ENCODE measurements at regions not wholly inside any gene's neighbourhood (a gene's known extent, or its start where the extent isn't known, plus 50 kb on each side); places are given as distances from the start of the nearest gene placed in this dataset.

- peak; percentile 34 for DNase-seq (ENCODE audit: low read depth)
- TF ChIP-seq CTCF (conservative IDR thresholded peaks at IDR 0.05; ENCODE audit: low read depth, low read length), result peak; percentile 58
- H3K4me3 ChIP-seq (ENCODE audit: low read depth, low read length), result no peak overlapping the region
Measured at GRCh38 chr15:45790325-45790943, 155.6 kb downstream of the SQOR start.

- no peak for TF ChIP-seq CTCF (conservative IDR thresholded peaks at IDR 0.05; ENCODE audit: low read depth, low read length)
- H3K4me3 ChIP-seq (ENCODE audit: low read depth, low read length), result no peak overlapping the region
- DNase-seq (ENCODE audit: low read depth), result no peak
Measured at GRCh38 chr15:45794304-45794703, 159.5 kb downstream of the SQOR start.

- TF ChIP-seq CTCF (conservative IDR thresholded peaks at IDR 0.05; ENCODE audit: low read depth, low read length), result no peak
- H3K4me3 ChIP-seq (ENCODE audit: low read depth, low read length), result no peak overlapping the region
- no peak for DNase-seq (ENCODE audit: low read depth)
Measured at GRCh38 chr15:45794712-45795439, 160.0 kb downstream of the SQOR start.

GRCh38 chr15:45795440-45796069, 160.7 kb downstream of the SQOR start:
- H3K4me3 ChIP-seq (ENCODE audit: low read depth, low read length), result no peak overlapping the region
- peak; percentile 35 for DNase-seq (ENCODE audit: low read depth)
- peak; percentile 47 for TF ChIP-seq CTCF (conservative IDR thresholded peaks at IDR 0.05; ENCODE audit: low read depth, low read length)

- no peak for TF ChIP-seq CTCF (conservative IDR thresholded peaks at IDR 0.05; ENCODE audit: low read depth, low read length)
- no peak for DNase-seq (ENCODE audit: low read depth)
- H3K4me3 ChIP-seq (ENCODE audit: low read depth, low read length), result no peak overlapping the region
Measured at GRCh38 chr15:45796433-45796832, 161.6 kb downstream of the SQOR start.

GRCh38 chr15:45799508-45799907, 164.7 kb downstream of the SQOR start:
- DNase-seq (ENCODE audit: low read depth), result no peak
- TF ChIP-seq CTCF (conservative IDR thresholded peaks at IDR 0.05; ENCODE audit: low read depth, low read length), result no peak
- no peak overlapping the region for H3K4me3 ChIP-seq (ENCODE audit: low read depth, low read length)

Measured in choroid plexus epithelial cell (primary cell).